GM12878 (cell line): ENCODE measurements at regions not wholly inside any gene's neighbourhood (a gene's known extent, or its start where the extent isn't known, plus 50 kb on each side); places are given as distances from the start of the nearest gene placed in this dataset.

Source experiments
- ASH2L ChIP-seq: fragments of 300-600, 200-600 bp; sonication (generic); IDR thresholded peaks from 2 replicates; pipeline ENCODE4 v1.6.1; 2017; ENCODE audit warnings: low read depth, mild to moderate bottlenecking, borderline replicate concordance
- CBX3 ChIP-seq: fragments of 200-600 bp; sonication (generic); IDR thresholded peaks from 2 replicates; pipeline ENCODE4 v1.6.1; 2016; ENCODE audit warnings: low read depth, borderline replicate concordance
- EZH2 ChIP-seq: IDR thresholded peaks from 2 replicates; pipeline ENCODE4 v1.6.1; 2012; ENCODE audit warnings: low read depth, mild to moderate bottlenecking, control low read depth, inconsistent platforms, low read length, borderline replicate concordance; ENCODE audit not compliant: control insufficient read depth
- KAT2A ChIP-seq: conservative IDR thresholded peaks from 2 replicates; pipeline ENCODE4 v1.6.1; 2011; ENCODE audit warnings: low read depth, low read length; ENCODE audit not compliant: control insufficient read depth

DNA sequence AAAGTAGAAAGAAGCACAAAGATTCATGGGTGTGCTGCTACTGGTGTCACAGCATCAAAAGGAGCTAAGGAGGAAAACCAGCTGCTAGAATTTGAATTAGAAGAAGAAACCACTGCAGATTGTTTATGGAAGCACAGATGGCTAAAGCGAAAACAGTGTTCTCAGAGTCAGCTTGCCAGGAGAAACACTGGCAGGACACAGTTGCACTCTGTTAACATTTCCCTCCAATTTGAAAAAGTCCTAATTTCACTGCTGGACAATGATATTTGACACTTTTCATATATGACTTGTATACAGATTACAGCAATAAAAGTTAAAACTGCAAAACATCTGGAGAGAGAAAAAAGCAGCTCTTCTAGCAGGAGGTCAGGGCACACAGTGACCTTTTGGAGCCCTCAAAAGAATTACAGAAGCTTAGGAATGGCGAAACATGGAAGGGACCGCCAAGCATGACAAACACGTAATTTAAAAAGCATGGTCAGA is 314.5 kb downstream of the COL12A1 start:
- TF ChIP-seq ASH2L (no peak), CBX3 (no peak), KAT2A (no peak), EZH2 (no peak)
